Keratinocyte (primary cell): ENCODE measurements at regions not wholly inside any gene's neighbourhood (a gene's known extent, or its start where the extent isn't known, plus 50 kb on each side); places are given as distances from the start of the nearest gene placed in this dataset.

Experiments
- DNase-seq: peaks from one replicate; pipeline ENCODE4 v3.0.0-alpha.2; 2011; ENCODE audit warnings: low read depth, missing footprints, low spot score
- FAIRE-seq: peaks from 2 replicates; lab custom pipeline; 2011; peaks lifted over from hg19 to GRCh38; lab: Jason Lieb, UNC
- H2AFZ ChIP-seq: 2 replicates; pipeline ENCODE4 v1.6.0; 2012; ENCODE audit warnings: low read length, control low read depth, inconsistent platforms; ENCODE audit not compliant: control insufficient read depth
- H3K27ac ChIP-seq: 2 replicates; pipeline ENCODE4 v1.5.1; 2011; ENCODE audit warnings: low read length; ENCODE audit not compliant: control insufficient read depth, insufficient read depth
- H3K27me3 ChIP-seq: 3 replicates; pipeline ENCODE4 v1.6.0; 2011; ENCODE audit warnings: low read length; ENCODE audit not compliant: control insufficient read depth, insufficient read depth; ENCODE audit errors: extremely low read depth
- H3K36me3 ChIP-seq, 2 experiments: 2 replicates in 1 of 2; 3 replicates in 1 of 2; pipeline ENCODE4 v1.5.1; 2011; ENCODE audit warnings: low read length in 2 of 2, mild to moderate bottlenecking in 1 of 2; ENCODE audit not compliant: control insufficient read depth in 2 of 2, insufficient read depth in 2 of 2; ENCODE audit errors: extremely low read depth in 1 of 2
- H3K4me1 ChIP-seq: 3 replicates; pipeline ENCODE4 v1.5.1; 2011; ENCODE audit warnings: low read length; ENCODE audit not compliant: control insufficient read depth, insufficient read depth; ENCODE audit errors: extremely low read depth
- H3K4me2 ChIP-seq: 3 replicates; pipeline ENCODE4 v1.6.0; 2011; ENCODE audit warnings: low read depth, low read length; ENCODE audit not compliant: control insufficient read depth, insufficient read depth; ENCODE audit errors: extremely low read depth
- H3K4me3 ChIP-seq, 3 experiments: fragments of 200-600 bp in 1 of 3; sonication (generic) in 1 of 3; 2 replicates in 2 of 3; 3 replicates in 1 of 3; pipeline ENCODE4 v1.5.1; 2011 to 2016; ENCODE audit warnings: low read length in 3 of 3, mild to moderate bottlenecking in 3 of 3, control low read depth in 2 of 3, inconsistent platforms in 1 of 3, low read depth in 1 of 3, mixed read lengths in 1 of 3, mixed run types in 1 of 3, moderate library complexity in 1 of 3; ENCODE audit not compliant: control insufficient read depth in 2 of 3, insufficient read depth in 2 of 3; ENCODE audit errors: extremely low read depth in 1 of 3
- H3K79me2 ChIP-seq: 2 replicates; pipeline ENCODE4 v1.6.0; 2012; ENCODE audit warnings: low read length; ENCODE audit not compliant: control insufficient read depth, insufficient read depth
- H3K9ac ChIP-seq: 3 replicates; pipeline ENCODE4 v1.6.0; 2011; ENCODE audit warnings: low read length; ENCODE audit not compliant: control insufficient read depth, insufficient read depth; ENCODE audit errors: extremely low read depth
- H3K9me1 ChIP-seq: 3 replicates; pipeline ENCODE4 v1.6.0; 2011; ENCODE audit warnings: low read length; ENCODE audit not compliant: control insufficient read depth, insufficient read depth; ENCODE audit errors: extremely low read depth
- H3K9me3 ChIP-seq: 2 replicates; pipeline ENCODE4 v1.5.1; 2012; ENCODE audit warnings: low read depth, low read length; ENCODE audit not compliant: control insufficient read depth
- H4K20me1 ChIP-seq: 3 replicates; pipeline ENCODE4 v1.6.0; 2011; ENCODE audit warnings: low read length; ENCODE audit not compliant: control insufficient read depth, insufficient read depth; ENCODE audit errors: extremely low read depth
- EZH2 ChIP-seq: IDR thresholded peaks from one replicate; pipeline ENCODE4 v1.6.1; 2012; ENCODE audit warnings: inconsistent platforms, mild to moderate bottlenecking, low read length, moderate library complexity
- dilution Hi-C: fragments of 300-500 bp; cut with MboI; formaldehyde crosslinking; loops from one replicate; pipeline ENCODE4 v1.7.0; 2020; ENCODE audit warnings: low sequenced_read_pairs; ENCODE audit not compliant: extremely low pct_ligation_motif_present
- TF ChIP-seq, protein P1 (sequence below), 3 experiments: IDR thresholded peaks in 1 of 3; conservative IDR thresholded peaks in 1 of 3; optimal IDR thresholded peaks in 1 of 3; 2 replicates in 2 of 3; 3 replicates in 1 of 3; pipeline versions ENCODE3 to v1.5.1; 2011; ENCODE audit warnings: low read length in 3 of 3, mild to moderate bottlenecking in 3 of 3, moderate library complexity in 2 of 3, control low read depth in 1 of 3, inconsistent platforms in 1 of 3; ENCODE audit not compliant: insufficient read depth in 2 of 3; ENCODE audit errors: extremely low read depth in 1 of 3

- Histone ChIP-seq H3K27me3 (no peaks in the 10 kb centered on the region), H3K4me2 (no peak overlapping the region), H2AFZ (no peak overlapping the region), H3K27ac (no peak overlapping the region), H3K36me3 (no peaks in the 10 kb centered on the region), H3K9me3 (no peaks in the 10 kb centered on the region), H3K9me1 (no peaks in the 10 kb centered on the region), H3K4me3 (no peak overlapping the region), H3K4me1 (no peaks in the 10 kb centered on the region), H3K9ac (no peak overlapping the region), H4K20me1 (no peaks in the 10 kb centered on the region), H3K79me2 (no peaks in the 10 kb centered on the region)
- no peak for TF ChIP-seq EZH2
- TF ChIP-seq, protein P1, sequence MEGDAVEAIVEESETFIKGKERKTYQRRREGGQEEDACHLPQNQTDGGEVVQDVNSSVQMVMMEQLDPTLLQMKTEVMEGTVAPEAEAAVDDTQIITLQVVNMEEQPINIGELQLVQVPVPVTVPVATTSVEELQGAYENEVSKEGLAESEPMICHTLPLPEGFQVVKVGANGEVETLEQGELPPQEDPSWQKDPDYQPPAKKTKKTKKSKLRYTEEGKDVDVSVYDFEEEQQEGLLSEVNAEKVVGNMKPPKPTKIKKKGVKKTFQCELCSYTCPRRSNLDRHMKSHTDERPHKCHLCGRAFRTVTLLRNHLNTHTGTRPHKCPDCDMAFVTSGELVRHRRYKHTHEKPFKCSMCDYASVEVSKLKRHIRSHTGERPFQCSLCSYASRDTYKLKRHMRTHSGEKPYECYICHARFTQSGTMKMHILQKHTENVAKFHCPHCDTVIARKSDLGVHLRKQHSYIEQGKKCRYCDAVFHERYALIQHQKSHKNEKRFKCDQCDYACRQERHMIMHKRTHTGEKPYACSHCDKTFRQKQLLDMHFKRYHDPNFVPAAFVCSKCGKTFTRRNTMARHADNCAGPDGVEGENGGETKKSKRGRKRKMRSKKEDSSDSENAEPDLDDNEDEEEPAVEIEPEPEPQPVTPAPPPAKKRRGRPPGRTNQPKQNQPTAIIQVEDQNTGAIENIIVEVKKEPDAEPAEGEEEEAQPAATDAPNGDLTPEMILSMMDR (optimal IDR thresholded peaks at IDR 0.05 in 1 of 3, IDR thresholded peaks at IDR 0.05 in 1 of 3, conservative IDR thresholded peaks at IDR 0.05 in 1 of 3; ENCODE audit: extremely low read depth in 1 of 3, insufficient read depth in 2 of 3, low read length in 3 of 3): no peak
- dilution Hi-C loops: no loop called here
- FAIRE-seq: no peak
- no peak for DNase-seq
These were observed 568.4 kb upstream of the ZNF385D start for GRCh38 chr3:22319446-22319845.

DNA sequence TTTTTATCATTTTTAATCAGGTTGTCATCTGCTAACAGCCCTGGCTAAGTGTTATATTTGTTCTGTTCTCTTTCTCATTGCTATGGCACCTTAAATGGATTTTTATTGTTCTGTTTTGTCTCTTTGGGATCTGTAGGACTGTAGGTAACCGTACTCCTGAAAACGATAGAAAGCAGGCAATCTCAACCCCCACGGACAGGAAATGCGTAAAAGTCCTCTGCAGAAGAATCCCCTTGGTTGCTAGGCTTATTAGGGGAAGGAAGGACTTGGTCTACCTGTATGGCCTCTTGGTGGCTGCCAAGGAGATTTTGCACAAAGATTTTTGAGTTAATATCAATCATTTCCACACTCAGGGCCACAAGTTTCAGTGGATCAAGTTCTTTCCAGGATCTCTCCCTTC, 571.9 kb upstream of the ZNF385D start:
- FAIRE-seq: no peak
- H3K9ac ChIP-seq: no peak overlapping the region
- H2AFZ ChIP-seq: no peak overlapping the region
- H3K4me1 ChIP-seq: no peaks in the 10 kb centered on the region
- H3K27ac ChIP-seq: no peak overlapping the region
- dilution Hi-C loops: no loop called here
- no peak for DNase-seq
- no peaks in the 10 kb centered on the region for H3K36me3 ChIP-seq
- no peaks in the 10 kb centered on the region for H3K79me2 ChIP-seq
- H3K4me3 ChIP-seq: no peak overlapping the region
- H3K9me3 ChIP-seq: no peaks in the 10 kb centered on the region
- H3K27me3 ChIP-seq: no peaks in the 10 kb centered on the region
- no peak overlapping the region for H3K4me2 ChIP-seq
- H3K9me1 ChIP-seq: no peaks in the 10 kb centered on the region
- H4K20me1 ChIP-seq: no peaks in the 10 kb centered on the region
- TF ChIP-seq, protein P1 (optimal IDR thresholded peaks at IDR 0.05 in 1 of 3, IDR thresholded peaks at IDR 0.05 in 1 of 3, conservative IDR thresholded peaks at IDR 0.05 in 1 of 3; ENCODE audit: extremely low read depth in 1 of 3, insufficient read depth in 2 of 3, low read length in 3 of 3): no peak
